ENCODE measurements at regions not wholly inside any gene's neighbourhood (a gene's known extent, or its start where the extent isn't known, plus 50 kb on each side); places are given as distances from the start of the nearest gene placed in this dataset.
"Not testable (repeated sequence)": the region's sequence is repeated elsewhere in the genome, so short reads cannot be mapped to it uniquely, and the experiment has no call there.

DNA sequence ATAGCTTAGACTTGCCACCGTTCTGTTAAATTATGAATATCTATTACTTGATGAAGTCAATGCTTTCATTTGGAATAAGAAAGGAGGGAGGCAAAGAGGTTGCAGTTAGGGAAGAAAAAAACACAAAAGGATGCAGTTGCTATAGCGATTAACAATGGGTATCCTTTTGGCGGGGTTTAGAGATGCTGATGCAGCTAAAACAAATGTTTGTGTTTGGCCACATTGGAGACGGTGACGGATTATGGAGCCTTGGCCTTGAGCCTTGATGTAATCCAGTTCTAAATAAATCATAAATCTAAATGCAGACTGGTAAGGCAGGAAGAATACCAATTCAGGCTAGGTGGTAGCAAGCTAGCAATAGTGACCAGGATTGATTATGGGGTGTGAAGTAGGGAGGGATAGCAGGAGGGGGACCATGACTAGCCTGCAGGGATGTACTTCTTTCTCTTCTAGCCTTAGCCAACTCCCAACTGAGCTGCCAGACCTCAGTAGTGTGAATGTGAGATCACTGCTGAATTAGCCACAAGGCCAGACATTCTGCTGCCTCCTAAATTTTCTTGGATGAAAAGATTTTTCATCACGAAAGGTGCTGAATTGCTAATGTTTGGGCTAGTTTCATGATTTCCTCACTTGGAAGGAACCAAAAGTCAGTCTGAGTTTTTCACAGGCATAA lies 160.3 kb downstream of the TLR4 start:
- no peak for DNase-seq

DNA sequence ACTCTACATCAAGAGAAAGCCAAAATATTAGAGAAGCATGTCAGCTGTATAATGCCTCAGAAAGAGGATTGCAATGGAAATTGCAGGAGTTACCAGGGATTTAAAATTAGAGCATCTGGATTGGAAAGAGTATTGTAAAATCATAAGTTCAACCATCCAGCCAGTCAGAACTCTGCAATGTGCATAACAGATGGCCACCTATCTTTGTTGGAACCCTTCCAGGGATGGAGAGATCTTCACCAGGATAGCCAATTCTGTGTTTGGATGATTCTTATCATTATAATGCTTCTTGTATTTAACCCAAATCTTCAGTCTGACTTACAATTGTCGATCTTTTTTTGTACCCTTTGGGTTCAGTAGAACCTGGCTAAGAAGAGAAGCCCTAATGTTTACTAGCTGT lies 164.4 kb downstream of the TLR4 start:
- DNase-seq, result no peak

- no peak for DNase-seq
Observed at GRCh38 chr9:117869287-117869686, 165.1 kb downstream of the TLR4 start.

DNA sequence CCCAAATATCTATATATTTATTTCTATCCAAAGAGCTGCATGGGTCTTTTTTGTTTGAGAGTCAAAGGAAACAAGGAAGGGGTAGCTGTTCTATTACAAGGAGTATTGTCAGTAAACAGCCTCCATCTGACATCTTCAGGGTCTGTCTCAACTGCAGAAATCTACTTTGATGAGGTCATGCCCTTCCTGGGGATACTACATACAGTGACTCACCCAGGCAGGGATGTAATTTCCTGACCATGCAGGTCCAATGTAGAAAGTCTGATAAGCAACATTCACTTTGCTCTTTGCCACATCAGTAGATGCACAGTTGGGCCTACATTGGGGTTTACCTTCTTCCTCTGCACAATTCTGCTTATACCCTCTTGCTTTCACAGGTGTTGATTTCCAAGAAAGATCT lies 165.5 kb downstream of the TLR4 start:
- DNase-seq, result no peak

DNA sequence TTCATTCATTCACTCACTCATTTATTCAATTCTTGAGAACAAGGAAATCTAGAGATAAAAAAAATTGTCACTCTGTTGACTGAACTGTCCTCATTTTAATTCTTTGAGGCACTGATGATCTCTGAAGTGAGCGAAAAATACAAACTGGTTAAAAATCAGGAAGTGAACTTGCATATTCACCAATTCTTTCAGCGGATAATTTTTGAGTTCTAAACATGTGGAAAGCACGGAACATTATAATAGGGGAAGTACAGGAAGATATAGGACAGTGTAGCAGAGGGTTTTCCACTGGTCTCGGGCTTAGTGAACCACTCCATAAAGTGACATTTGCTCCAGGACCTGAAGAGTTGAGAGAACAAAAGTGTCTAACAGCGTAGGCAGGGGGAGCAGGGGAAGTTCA lies 169.5 kb downstream of the TLR4 start:
- DNase-seq, result no peak

GRCh38 chr9:117875886-117876285 lies 171.7 kb downstream of the TLR4 start:
- DNase-seq, result no peak

DNA sequence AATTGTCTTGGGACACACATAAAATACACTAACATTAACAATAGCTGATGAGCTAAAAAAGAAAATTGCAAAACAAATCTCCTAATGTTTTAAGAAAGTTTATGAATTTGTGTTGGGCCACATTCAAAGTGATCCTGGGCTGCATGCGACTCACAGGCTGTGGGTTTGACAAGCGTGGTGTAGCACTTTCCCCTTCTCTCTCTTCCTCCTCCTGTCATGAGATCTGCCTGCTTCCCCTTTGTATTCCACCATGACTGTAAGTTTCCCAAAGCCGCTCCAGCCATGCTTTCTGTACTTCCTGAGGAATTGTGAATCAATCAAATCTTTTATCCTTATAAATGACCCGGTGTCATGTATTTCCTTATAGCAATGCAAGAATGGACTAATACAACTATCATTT lies 178.0 kb downstream of the TLR4 start:
- DNase-seq, result no peak

GRCh38 chr9:117886616-117887015 lies 182.4 kb downstream of the TLR4 start:
- DNase-seq, result no peak

- no peak for DNase-seq
Observed at GRCh38 chr9:117887383-117887782, 183.2 kb downstream of the TLR4 start.

DNA sequence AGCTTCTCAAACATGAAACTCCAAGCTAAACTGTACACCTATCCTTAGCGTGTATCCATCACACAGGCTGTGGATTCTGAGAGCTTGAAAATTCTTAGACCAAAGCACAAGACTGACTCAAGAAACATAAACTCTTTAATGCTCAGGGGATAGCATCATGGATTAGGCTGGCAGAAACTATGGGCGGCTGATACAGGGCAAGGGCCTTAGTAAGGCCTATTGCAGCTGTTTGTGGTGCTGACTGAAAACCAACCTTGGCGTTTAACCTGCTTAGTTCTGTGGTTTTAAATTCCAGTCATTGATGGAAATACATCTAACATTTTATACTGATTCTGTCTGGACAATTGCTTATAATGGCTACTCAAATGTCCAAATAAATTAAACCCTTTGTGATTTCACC lies 183.7 kb downstream of the TLR4 start:
- DNase-seq, result no peak

- no peak for DNase-seq
Observed at GRCh38 chr9:117903453-117903852, 199.2 kb downstream of the TLR4 start.

DNA sequence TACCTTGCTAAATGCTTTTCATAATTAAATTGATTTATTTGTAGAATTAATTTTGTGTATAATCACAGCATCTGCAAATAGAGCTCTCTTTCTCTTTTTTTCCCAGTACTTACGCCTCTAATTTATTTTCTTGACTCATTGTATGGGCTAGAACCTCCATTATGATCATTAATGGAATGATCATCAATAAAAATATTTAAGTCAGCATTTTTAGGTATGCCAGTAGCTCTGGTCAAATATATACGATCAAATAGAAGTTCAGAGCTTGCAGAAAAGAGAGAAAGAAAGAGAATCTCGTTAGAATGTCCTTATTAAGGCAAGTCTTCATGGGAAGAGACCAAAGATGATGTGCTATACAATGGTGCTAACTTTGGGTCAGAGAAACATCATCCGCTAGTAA lies 202.6 kb downstream of the TLR4 start:
- DNase-seq, result no peak

GRCh38 chr9:117907420-117907819 lies 203.2 kb downstream of the TLR4 start:
- DNase-seq, result no peak

- DNase-seq, result no peak
Observed at GRCh38 chr9:117916291-117916690, 212.1 kb downstream of the TLR4 start.

GRCh38 chr9:117917873-117918272 lies 213.7 kb downstream of the TLR4 start:
- no peak for DNase-seq

DNA sequence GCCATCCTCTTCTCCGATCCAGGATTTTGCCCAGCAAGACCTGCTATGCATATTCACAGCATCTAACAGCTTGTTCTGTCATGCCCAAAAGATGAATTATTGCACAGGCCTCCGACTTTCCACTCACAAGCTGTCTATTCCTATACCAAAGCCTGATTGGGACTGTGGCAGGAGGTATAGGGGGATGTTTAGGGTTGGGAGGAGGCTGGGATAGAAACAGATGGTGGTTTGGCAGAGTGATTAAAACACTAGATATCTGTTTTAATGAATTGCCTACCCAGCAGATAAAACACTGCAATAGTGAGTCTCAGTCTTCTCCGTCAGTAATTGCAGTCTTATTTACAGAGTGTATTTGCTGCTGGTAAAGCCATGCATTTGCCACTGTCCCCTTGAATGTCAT lies 215.3 kb downstream of the TLR4 start:
- no peak for DNase-seq

DNA sequence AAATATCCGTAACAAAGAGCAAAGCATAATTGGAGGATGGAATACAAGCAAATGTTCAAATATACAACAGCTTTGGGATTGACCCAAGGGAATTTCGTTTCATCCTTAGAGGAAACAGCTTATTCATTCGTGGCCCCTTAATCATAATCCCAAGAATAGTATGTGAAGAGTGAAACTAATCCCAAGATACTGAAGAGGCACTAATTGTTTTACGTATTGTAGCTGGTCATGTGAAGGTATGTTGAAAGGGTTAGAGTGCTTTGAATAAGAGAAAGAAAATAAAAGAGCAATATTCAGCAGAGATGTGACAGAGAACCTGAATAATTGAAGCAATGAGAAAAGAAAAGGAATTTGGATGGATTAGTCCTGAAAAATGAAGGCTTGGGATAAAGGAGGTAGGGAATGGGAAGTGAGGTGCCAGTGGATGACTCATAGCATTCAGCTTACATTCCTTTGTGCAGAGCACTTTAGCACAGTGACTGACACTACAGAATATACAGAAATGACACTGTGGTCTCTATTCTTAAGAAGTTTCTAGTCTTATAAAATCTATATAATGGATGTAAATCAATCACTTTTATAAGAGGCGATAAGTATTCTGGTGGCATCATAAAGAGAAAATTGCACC lies 221.9 kb downstream of the TLR4 start:
- no peak for DNase-seq

- no peak for DNase-seq
Observed at GRCh38 chr9:117927354-117927753, 223.2 kb downstream of the TLR4 start.

DNA sequence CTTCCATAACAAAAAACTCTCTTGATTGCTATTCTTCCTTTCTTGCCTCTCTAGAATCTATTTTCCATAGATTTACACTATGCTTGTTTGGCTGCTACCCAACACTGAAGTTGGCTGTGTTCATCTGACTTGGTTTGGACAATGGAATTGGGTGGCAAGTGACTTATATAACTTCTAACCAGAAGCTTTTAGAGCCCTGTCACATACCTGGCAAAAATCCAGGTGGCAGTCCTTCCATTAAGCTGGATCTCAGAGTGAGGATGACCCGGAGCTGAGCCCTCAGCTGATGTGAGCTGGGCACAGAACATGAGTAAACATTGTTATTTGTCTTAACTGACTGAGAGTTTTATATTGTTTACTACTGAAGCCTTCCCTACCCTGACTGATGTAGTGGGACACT lies 225.7 kb downstream of the TLR4 start:
- no peak for DNase-seq

DNA sequence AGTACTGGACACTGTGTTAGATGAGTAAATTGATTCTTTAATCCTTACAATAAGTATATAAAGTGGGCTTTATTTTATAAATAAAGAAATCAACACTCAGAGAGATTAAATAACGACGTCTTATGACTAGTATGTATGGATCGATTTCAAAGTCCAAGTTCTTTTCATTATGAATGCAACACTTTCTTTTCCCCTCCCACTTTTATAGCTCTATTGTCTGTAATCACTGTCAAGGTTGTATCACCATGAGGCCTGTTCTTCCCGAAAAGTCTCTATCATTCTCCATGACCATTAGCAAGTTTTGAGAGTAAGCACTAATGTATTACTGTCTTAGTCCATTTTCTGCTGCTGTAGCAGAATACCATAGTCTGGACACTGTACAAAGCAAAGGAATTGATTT lies 228.4 kb downstream of the TLR4 start:
- no peak for DNase-seq

DNA sequence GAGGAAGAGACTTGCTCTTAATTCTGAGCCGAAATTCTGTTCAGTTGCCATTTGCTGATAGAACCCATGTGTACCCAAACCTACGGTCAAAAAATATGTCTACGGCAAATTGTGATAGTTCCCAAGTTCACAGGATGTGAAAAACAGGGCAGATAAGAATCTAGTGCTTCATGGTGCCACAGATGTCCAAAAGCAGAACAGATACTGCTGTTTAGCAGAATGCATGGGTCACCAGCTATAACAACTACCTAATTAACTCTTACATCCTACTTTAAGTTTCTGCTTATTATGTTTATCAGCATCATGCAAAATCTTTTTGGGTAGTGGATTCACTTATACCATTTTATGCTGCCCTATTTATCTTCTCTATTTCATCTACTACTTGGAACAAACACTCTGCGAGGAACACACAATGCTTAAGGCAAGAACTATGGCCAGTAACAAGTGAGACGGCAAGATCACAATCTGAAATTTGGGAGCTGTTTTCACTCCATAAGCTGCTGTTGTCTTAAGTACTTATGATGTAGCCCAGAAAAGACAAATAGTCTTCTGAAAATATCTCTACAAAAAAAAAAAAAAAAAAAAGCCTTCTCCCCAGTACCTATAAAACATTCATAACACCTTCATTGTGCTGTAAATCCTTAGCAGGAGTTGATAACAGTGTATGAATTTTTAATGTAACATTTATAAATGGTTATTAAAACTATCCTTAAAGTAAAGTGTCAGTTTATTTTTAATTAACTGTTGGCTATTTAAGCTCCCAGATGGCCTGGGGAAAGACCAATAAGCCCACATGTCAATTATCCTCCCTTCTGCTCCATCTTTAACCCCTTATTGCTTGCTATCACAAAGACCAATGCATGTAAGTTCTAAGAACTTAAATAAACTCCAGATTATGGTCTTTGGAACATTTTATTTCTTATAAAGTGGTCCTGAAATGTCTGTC lies 232.3 kb downstream of the TLR4 start:
- no peak for DNase-seq

DNA sequence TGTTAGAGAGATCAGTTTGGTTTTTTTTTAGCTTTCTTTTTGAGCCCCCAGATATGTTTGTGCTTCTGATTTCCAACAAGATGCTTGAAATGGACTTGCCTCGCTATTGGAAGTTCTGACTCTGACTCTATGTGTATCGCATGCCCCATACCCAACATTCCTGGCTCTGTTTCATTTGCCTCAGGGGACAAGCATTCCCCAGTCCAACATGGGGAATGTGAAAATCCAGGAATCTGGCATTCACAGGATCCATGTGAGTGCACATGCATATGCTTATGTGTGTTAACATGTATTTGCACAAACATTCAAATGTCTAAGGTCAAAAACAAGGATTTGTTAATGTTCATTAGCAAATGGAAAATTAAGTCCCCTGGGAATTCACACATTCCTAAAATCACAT lies 233.9 kb downstream of the TLR4 start:
- no peak for DNase-seq

GRCh38 chr9:117938896-117939295 lies 234.7 kb downstream of the TLR4 start:
- DNase-seq, result no peak

DNA sequence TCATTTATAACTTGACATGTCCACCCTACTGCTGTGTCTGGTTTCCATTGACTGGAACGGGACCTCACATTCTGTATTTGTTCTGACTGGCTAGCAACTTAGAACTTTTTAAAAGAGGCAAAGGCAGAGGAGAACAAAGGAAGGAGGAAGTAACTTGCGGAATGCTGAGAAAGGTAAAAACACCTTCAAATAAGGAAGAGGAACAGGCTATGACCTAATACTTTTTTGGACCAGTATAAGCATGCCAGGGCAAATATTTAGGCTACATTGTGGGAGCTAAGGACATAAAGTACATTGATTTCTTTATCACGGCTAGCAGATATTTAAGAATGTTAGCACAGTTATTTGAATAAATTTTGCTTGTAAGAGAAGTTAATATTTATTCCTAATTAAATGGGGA lies 240.5 kb downstream of the TLR4 start:
- DNase-seq, result not testable (repeated sequence)
